NCI-H510A (cell line): ENCODE measurements at regions not wholly inside any gene's neighbourhood (a gene's known extent, or its start where the extent isn't known, plus 50 kb on each side); places are given as distances from the start of the nearest gene placed in this dataset.

Experiments used
- DNase-seq: peaks from one replicate; lab custom pipeline; 2025; lab: John Stamatoyannopoulos, UW

DNA sequence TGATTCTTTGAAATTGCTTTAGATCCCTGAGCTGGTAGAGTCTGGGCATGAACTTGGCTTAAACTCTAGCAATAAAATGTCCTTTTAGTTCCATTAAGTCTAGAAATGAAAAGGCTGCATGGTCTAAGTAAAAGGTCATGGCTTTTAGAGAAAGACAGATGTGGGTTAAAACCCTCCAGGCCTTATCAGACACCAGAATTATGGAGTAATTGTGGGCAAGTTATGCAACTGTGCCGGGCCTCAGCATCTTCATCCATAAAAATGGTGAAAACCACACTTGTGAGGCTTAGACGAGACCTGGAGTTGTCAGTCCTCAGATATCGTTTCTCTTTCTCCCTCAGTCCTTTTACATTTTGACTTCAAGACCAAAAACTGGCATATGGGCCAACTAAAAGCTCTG, 597.9 kb upstream of the KIRREL3 start:
- no peak for DNase-seq

DNA sequence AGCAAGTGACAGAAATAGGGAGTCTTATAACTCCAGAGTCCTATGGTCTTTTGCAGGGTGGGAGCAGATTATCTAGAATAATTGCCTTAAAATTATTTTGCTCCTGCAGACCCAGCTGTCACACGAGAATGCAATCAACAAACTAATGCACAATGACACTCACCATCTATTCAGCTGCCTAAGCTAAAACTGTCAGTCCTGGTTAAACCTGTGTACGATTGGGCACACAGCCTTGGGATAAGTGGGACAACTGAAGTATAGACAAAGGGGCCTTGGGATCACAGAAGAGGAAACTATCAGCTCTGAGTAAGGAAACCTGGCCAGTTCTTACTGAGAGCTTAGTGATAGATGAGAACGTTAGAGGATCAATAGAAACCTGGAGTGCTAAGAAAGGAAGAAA, 595.9 kb upstream of the KIRREL3 start:
- no peak for DNase-seq

GRCh38 chr11:127592371-127592770, 591.8 kb upstream of the KIRREL3 start:
- DNase-seq, result no peak

DNA sequence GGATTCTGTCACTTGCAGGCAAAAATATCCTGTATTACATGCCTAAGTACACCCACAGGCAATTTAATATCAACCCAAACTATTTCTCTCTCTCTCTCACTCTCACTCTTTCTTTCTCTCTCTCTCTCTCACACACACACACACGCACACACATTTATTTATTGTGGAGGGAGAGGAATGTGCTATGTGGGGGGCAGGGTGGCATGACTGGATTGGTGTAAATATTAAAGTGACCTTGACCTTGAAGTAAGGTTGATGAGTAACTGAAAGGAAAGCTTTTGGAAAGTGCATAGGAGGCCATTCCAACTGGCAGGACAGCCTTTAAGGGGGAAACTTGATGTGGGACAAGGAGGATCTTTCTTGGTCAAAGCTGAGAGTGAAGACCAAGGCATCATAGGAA, 589.7 kb upstream of the KIRREL3 start:
- no peak for DNase-seq

- no peak for DNase-seq
Measured at GRCh38 chr11:127588431-127588830, 587.9 kb upstream of the KIRREL3 start.

- DNase-seq, result no peak
Measured at GRCh38 chr11:127587511-127587910, 586.9 kb upstream of the KIRREL3 start.

DNA sequence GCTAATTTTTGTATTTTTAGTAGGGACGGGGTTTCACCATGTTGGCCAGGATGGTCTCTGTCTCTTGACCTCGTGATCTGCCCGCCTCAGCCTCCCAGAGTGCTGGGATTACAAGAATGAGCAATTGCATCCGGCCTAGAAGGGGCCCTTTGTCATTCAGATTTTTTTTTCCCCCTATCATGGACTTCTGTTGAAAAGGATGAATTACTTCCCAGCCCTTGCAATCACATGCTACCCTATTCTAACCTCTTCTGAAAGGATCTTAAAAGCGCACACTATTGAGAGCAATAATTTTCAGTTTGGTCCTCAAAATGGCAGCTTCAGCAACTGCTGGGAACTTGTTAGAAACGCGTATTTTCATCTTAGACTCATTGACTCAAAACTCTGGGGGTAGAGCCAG, 575.6 kb upstream of the KIRREL3 start:
- DNase-seq, result no peak

DNA sequence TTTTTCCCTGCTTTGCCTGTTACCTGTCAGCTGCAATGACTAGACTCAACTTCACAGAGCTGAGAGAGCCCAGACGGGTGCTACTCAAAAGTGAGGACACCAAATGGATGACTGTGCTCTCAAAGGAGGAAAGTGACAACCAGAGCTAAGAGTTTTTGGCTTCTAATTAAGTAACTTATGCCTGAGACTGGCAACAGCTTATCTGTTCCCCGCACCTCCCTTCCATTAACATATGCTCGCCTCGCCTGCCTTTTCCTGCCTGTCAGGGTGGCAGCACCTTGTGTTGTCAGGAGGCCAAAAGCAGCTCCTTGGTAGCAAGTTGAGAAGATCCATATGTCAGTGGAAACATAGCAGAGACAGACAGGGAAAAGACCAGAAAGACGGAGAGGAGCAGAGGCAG, 573.9 kb upstream of the KIRREL3 start:
- no peak for DNase-seq

DNA sequence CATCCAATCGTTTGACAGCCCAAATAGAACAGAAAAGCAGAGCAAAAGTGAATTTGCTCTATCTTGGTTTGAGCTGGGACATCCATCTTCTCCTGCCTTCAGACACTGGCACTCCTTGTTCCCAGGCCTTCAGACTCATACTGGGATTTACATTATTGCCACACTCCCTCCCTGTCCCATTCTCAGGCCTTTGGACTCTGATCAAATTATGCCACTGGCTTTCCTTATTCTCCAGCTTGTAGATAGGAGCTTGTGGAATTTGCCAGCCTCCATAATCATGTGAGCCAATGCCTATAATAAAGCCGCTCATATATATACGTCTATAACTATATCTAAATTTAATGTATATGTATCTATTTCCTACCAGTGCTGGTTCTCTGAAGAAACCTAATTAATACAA, 568.3 kb upstream of the KIRREL3 start:
- no peak for DNase-seq

DNA sequence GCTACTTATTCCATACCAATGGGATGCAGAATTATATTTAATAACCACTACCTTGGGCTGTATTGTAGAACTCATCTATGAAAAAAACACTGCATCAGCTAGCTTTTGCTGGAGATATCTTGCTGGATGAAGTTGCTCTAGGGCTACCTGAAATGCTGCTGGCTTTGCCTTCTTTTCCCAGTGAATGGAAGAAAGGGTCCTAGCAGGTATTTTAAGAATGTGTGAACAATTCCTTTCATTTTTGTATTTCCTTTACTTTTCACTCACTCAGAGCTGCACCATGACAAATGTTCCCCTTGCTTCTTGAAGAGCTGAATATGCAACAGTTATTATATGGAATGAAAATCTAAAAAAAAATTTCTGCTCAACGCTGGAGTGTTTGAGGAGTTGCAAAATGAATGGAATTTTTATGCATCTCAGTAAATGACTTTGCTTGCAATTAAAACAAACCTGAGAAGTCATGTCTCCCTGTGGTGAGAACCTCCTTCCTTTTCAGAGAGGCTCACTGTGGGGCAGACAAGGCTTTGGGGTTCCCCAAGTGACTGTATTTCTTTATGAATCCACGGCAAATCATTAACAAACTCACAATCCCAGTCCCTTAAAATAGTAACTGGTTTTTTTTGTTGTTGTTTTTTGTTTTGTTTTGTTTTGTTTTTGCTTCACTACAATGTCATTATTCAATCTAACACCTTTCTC, 566.8 kb upstream of the KIRREL3 start:
- DNase-seq, result no peak

- no peak for DNase-seq
Measured at GRCh38 chr11:127564810-127565209, 564.2 kb upstream of the KIRREL3 start.

DNA sequence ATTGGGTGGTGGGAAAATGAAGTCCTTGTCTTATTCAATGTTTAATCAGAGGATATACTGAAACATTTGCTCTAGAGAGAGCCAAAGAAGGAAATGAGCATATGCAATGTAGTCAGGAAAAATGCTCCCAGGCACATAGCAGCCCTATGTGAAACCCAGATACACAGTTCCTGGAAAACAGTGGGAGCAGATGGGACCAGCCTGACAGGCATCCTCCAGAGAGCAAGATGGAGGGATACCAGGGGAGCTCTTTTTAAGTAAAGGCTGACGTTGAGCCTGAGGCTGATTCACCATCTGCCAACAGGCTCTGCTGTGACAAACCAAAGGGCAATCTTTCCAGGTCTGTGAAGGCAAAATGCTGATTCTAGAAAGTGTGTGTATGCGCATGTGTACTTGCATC, 559.4 kb upstream of the KIRREL3 start:
- no peak for DNase-seq

DNA sequence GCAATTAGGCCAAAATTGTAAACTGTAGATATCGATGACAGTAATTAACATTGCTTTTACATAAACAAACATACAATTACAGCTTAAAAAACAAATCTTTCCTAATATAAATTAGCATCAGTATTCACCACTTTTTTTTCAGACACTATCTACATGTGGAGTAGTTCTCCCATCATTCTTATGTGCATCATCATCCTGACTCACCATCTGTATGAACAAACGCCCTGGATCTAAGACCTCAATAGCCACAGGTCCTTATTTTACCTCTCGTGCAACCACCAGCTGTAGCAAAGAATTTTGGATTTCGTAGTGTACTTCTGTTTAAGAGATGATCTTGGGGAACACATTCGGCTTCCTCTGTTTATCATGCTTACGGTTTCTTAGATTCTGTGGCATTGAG, 551.9 kb upstream of the KIRREL3 start:
- DNase-seq, result no peak

- DNase-seq, result no peak
Measured at GRCh38 chr11:127531167-127531566, 530.6 kb upstream of the KIRREL3 start.

DNA sequence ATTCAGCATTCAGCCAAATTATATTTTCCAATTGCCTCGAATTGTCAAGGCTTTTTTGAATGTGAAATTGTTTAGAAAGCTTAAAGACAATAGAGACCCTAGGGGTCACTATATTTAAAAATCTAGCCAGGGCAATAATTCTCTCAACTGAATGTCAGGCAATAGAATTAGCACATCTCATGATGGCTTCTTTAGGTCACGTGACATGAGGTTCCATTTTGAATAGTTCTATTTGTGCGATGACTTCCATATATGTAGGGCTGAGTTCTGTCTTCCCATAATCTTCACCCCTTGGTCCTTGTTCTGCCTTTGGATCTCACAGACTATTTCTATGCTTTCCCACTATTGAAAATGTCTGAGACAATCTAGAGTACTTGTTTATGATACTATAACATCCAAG, 527.7 kb upstream of the KIRREL3 start:
- DNase-seq, result no peak

GRCh38 chr11:127524618-127525017, 524.0 kb upstream of the KIRREL3 start:
- DNase-seq, result no peak

DNA sequence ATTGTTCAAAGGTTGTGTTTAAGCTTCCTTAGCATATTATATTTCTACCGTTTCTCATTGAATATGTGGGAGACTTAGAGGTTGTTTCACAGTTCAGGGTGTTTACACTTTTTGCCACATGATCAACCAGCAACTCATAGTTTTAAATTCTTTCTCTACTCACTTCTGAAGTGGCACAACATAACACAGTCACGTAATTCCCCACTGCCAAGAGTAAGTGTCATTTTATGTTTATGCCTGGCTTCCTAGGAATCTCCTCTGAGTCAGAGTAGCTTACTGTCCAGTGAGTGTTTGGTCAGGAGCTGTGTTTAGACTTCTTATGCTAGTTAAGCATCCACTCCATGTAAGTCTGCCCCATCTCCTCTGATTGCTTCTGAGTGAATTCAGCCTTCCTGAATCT, 520.8 kb upstream of the KIRREL3 start:
- no peak for DNase-seq

GRCh38 chr11:127507851-127508250, 507.3 kb upstream of the KIRREL3 start:
- no peak for DNase-seq

DNA sequence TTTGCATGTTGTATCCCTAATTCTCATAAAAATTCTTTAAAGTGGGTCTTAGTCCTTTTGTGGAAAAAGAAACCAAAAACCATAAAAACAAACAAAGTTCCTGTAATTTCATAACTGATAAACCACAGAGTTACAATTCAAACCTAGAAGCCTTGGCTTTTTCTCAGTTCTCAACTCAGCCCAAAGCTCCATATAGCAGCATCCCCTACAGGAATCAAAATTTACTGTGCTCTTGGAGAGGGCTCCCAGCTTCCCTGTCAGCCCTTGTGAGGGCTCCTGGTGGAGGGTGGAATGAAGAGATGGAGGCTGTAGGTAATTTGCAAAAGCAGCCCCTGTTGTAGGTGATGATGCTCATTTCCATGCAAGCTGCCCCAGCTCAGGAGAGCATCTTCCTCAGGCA, 506.1 kb upstream of the KIRREL3 start:
- DNase-seq, result no peak

DNA sequence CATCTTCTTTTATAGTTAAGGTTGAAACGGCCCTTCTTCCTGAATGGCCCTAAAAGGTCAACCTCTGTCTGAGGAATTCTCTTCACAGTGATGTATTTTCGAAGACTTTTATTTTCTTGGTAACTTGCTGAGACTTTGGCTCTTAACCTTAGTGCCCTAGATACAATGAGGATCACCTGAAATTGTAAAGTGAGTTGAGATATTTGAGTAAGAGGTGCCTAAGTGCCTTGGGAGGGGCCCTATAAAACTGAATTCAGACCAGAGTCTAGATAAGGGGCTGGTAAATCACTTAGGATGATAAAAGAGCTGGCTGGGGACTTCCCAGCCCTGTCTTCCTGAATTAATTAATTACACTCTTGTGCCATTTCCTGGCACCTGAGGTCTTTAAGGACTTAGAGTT, 505.6 kb upstream of the KIRREL3 start:
- DNase-seq, result no peak

- DNase-seq, result no peak
Measured at GRCh38 chr11:127496165-127496564, 495.6 kb upstream of the KIRREL3 start.

GRCh38 chr11:127493330-127494022, 492.9 kb upstream of the KIRREL3 start:
- peak; percentile 28 for DNase-seq

GRCh38 chr11:127492029-127492428, 491.5 kb upstream of the KIRREL3 start:
- peak; percentile 5 for DNase-seq

DNA sequence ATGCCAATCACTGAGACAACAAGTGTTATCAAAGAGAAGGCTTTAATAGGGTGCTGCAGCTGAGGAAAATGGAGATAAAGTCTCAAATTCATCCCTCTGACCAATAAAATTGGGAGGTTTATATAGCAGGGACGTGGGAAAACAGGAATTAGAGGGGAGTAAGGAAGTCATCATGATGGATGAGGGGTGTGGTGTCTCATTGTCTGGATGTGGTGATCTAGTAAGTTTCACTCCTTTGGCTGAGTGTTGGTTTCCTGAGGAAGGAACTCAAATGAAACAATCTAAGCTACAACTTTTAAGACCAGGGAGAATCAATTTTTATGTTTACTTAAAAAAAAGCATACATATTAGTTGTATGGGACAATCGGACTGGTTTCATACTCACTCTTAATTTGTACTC, 491.0 kb upstream of the KIRREL3 start:
- no peak for DNase-seq
